GM18907 (cell line): ENCODE measurements at regions not wholly inside any gene's neighbourhood (a gene's known extent, or its start where the extent isn't known, plus 50 kb on each side); places are given as distances from the start of the nearest gene placed in this dataset.

Experiments
- ATAC-seq: cut with Tn5 transposase; IDR thresholded peaks from one replicate; pipeline ENCODE4 v1.9.1; 2021; ENCODE audit warnings: mild to moderate bottlenecking, moderate library complexity; ENCODE audit not compliant: unreplicated experiment

DNA sequence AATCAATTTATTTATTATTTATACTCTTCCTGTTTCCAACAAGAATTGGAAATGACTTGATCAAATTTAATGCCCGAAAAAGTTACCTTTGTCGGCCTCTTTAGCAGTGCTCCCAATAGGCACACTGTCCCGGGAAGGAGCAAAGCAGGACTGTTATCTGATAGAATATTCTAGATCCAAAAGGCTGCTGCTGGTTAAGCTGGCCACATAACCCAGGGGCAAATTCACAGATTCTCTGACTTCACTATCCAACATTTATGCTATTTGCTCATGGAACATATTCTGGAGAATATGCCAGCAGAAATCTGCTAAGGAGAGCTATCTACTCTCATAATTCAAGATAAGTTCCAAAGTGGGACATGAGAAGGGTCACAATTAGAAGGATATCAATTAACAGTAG is 100.2 kb upstream of the DMAC1 start:
- ATAC-seq, result no peak

DNA sequence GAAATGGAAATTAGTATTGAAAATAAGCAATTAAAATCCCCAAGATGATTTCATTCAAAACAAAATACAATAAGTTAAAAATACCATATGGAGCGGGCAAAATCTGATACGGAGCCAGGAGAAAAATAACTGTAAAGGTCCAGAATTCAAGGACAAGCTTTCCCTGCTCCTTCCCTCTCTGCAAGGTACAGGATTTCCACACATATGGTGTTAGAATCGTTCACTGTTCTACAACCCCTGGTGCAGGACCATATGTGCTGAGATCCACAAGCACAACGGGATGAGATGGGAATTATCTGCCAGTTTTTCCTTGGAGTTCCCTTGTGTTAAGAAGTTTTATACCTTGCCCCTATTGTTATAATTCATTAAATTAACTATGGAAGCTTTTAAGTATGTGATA is 94.7 kb upstream of the DMAC1 start:
- ATAC-seq, result no peak

DNA sequence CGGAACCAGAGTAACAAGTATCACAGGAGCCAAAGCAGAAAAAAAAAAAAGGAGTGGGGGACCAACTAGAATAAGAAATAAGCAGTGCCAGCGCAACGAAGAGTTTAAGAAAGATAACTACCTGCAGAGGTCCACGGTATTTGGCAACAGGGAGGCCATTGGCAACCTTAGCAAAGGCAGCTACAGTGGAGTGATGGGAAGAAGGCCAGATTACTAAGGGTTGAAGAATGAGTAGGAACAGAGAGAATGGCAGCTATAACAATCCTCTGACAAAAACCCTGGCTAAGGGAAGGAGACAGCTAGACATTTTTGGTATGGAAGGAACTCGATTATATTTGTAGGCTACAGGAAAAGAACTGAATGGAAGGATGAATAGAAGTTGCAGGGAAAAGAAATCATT is 93.4 kb upstream of the DMAC1 start:
- ATAC-seq, result no peak

DNA sequence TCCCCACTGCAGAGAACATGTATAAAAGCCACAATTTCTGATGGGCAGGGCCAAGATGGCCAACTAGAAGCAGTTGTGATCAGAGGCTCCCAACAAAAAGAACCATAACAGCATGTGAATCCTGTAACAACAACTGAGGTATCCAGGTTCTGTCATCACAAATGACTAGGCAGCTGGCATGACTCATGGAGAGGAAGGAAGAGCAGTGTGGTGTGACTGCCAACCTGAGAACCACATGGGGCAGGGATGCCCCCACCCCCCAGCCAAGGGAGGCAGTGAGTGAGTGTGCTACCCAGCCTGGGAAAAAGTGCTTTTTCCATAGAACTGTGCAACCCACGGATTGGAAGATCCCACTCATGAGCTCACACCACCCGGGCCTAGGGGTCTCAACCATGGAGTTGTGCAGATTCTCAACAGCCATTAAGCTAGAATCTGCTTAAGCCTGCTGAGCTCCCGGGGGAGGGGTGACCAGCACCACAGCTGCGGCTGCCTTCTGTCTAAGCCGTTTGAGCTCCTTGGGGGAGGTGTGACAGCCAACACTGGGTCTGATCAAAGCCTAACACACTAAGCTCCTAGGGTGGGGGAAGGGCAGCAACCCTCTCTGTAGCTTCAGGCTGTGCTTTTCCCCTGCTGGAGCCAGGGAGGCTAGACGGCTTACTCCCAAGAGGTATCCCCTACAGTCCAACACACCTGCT is 80.1 kb upstream of the DMAC1 start:
- peak; percentile 85 for ATAC-seq

DNA sequence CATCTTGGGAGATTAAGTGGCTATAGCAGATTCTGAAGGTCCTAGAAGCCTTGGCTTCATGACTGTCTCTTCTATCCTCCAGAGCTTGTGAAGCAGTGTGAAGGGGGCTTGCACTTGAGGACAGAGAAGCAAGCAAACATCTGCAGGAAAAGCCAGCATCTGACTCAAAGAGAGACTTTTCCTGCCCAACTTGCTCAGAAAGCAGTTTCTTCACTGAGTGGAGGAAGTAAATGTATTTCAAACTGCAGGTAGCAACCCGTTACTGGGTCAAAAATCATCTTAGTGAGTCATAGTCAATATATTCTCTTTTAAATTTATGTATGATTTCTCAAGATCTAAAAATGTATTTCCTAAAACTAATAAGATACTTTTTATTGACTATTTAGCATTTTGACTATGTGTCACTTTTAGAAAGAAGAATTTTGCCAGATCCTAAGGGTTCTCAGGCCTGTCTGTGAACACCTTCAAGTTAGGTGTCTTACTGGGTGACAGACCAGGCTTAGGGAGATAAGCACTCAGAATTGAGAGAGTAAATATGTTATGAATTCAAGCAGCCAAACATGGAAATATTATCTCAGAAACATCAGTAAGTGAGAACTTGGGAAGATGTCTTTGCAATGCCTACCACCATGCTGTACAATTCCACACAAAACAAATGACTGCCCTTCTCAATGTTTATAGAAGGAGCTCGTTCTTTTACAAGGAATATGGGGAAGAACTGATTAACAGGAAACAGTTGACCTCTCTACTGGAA is 72.6 kb upstream of the DMAC1 start:
- ATAC-seq, result no peak

DNA sequence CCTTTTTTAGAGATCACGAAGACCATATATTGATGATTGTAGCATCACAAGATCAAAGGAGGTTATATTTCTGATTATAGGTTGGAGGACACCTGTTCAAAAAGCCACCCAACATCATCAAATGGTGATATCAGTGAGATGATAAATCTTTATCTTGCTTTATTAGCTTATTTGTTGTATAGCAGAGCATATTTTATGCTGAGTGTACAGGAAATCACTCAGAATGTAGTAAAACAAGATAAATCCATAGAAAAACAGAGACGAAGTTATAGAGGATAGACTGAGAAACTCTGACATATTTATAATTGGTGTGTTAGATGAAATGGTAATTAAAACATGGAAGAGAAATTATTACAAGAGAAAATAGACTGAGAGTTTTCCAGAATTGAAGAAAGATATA is 69.8 kb upstream of the DMAC1 start:
- ATAC-seq, result no peak

DNA sequence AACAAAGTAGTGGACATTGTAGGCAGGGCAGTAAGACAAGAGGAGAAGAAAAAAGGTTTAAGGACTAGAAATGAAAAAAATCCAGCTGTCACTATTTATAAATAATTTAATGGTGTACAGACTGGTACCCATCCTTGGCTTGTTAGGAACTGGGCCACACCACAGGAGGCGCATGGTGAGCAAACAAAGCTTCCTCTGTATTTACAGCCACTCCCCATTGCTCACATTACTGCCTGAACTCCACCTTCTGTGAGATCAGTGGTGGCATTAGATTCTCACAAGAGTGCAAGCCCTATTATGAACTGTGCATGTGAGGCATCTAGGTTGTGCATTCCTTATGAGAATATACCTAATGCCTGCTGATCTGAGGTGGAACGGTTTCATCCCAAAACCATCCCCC is 62.6 kb upstream of the DMAC1 start:
- no peak for ATAC-seq

DNA sequence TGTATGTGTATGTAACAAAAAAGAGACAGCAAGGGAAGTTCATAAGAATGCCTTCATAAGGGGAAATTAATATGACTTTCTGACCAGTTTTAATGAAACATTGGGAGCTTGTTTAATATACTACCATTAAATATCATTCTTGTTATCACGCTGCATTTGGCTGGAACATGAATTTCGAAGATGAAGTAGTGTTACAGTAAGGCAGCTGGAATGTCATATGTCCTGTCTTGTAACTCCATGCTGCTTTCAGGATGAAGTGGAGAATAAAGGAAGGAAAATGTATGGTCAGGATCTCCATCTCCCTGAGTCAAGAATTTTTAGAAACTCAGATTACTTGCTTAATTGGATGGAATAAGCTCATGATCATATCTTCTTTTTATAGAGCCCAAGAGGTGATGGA is 61.5 kb upstream of the DMAC1 start:
- ATAC-seq, result no peak

DNA sequence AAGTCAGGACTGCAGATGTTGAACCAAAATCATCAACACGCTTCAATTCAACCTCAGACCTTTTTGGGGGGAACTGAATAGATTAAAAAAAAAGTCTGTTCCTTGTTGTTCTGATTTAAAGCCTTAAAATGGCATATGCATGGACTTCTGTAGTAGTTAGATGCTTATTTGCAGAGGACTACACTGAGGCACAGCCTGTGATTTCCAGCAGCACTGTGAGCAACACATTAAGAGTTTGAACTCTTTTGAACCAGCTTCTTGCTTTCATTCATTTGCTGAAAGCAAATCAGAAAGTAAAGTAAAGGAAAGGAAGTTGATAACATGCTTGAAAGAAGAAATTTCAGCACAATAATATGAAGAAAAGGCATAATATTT is 60.7 kb upstream of the DMAC1 start:
- no peak for ATAC-seq

DNA sequence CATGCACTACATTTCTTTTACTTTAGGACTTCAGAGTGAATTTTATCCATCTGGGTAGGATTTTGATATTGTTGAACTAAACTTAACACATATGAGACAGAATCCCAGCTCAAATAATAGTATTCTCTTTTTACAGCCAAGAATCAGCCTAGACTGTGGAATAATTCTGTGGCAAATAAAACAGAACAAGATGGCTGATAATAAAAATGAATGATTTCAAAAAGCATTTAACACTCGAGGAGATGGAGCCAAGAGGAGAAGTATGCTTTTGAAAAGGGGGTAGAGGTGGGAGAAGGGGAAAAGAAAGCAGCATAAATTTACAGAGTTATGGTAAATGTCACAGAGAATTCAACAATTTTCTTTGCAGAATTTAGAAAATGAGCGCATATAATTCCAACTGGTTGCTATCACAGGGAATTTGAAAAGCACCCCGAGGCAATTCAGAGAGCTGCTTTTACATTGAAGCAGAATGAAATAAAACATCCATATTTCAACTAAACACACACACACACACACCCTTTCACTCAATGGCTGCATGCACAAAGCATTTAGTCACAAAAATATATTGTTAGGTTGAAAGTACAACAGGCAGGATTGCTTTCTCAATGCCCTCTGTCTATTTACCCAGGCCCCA is 60.2 kb upstream of the DMAC1 start:
- ATAC-seq, result no peak

DNA sequence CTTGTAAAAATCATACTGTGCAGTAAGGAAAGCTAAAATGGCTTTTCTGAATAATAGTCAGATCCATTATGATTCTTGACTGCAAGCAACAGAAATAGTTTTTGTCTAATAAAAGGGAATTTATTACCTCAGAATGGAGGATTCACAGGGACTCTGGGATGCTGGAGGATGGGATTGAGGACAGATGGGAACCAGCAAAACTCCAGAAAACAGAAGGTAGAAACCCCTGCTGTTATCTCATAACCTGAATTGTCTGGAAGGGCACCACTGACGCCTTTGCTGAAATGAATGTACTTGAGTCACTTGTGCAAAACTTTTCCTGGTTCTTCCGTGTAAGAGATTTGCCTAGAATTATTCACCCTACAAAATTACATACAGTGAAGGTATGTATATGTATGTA is 58.6 kb upstream of the DMAC1 start:
- ATAC-seq, result no peak

DNA sequence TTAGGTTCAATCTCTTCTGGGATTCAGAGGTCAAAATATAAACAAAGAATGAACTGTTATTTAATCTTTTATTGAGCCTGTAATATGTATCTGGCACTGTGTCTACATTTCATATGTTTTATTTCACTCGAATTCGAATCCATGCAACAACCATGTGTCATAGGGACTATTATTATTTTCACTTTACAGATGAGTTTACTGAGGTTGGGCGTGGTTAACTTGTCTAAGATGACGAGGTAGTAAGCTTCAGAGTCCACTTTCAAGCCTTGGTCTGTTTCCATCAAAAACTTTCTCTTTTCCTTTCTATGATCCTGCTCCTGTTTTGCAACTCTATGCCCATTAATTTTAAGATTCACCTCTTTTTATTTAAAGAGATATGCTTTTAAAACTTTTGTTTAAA is 55.2 kb upstream of the DMAC1 start:
- no peak for ATAC-seq
